ENCODE measurements at regions not wholly inside any gene's neighbourhood (a gene's known extent, or its start where the extent isn't known, plus 50 kb on each side); places are given as distances from the start of the nearest gene placed in this dataset.
"Not testable (repeated sequence)": the region's sequence is repeated elsewhere in the genome, so short reads cannot be mapped to it uniquely, and the experiment has no call there.

- DNase-seq, result no peak
Observed at GRCh38 chr18:71471963-71472725, 1072.0 kb downstream of the CBLN2 start.

DNA sequence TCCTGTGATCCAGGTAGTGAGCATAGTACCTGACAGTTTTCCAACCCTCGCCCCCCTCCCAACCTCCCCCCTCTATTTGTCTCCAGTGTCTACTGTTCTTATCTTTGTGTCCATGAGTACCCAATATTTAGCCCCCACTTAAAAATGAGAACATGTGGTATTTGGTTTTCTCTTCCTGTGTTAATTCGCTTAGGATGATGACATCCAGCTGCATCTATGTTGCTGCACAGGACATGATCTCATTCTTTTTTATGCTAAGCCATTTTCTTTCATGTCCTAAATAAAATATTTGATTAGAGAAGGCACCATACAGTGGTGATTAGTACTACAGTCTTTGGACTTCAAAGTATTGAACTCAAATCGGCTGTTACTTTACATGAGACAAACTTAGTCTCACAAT lies 1087.9 kb downstream of the CBLN2 start:
- DNase-seq, result no peak

- peak; percentile 46 to 98 (median 84) for DNase-seq
Observed at GRCh38 chr18:71450257-71450656, 1093.9 kb downstream of the CBLN2 start.

- no peak for DNase-seq
Observed at GRCh38 chr18:71443706-71444480, 1100.2 kb downstream of the CBLN2 start.

- DNase-seq, result peak in 2 of 3 experiments; percentile 52 to 88
Observed at GRCh38 chr18:71442731-71443141, 1101.4 kb downstream of the CBLN2 start.

DNA sequence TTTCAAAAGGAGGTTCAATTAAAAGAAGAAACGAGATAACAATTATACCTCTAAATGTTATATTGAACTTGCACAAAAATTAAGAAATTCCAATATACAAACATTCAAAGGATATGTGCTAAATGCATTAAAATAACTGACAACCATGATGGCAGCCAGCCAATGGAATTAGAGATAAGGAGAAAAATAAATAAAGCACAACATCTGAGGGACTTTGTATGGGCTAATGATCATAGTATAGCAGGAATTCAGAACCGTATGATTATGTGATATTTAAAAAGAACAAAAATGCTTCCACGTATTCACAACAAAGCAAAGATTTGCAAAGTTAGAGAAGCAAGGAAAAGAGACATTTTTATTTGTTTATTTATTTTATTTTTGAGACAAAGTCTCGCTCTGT lies 1103.0 kb downstream of the CBLN2 start:
- no peak for DNase-seq

GRCh38 chr18:71437511-71437910 lies 1106.6 kb downstream of the CBLN2 start:
- DNase-seq, result no peak

GRCh38 chr18:71433373-71433772 lies 1110.8 kb downstream of the CBLN2 start:
- peak in 1 of 3 experiments; percentile 6 for DNase-seq

- DNase-seq, result no peak
Observed at GRCh38 chr18:71431689-71432088, 1112.5 kb downstream of the CBLN2 start.

- DNase-seq, result no peak
Observed at GRCh38 chr18:71431171-71431570, 1113.0 kb downstream of the CBLN2 start.

DNA sequence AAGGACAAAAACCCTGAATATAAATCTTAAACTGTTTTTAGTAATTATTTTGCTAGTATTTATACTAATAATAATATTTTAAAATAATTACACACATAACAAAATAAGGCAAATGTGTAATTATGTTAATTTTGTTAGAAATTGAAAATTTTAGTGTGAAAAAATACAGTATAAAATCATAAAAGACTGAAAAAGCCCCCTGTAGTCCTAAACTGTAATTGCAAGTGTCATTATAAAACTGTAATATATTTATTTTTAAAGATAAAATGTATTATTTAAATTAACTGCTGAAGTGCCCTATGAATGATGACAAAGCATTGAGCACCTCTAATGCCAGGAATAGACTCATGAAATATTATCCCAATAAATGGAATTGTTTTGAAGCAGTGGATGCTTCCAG lies 1117.7 kb downstream of the CBLN2 start:
- DNase-seq, result no peak

- peak in 2 of 3 experiments; percentile 21 to 67 for DNase-seq
Observed at GRCh38 chr18:71405169-71405809, 1116.4 kb downstream of the SOCS6 start.

DNA sequence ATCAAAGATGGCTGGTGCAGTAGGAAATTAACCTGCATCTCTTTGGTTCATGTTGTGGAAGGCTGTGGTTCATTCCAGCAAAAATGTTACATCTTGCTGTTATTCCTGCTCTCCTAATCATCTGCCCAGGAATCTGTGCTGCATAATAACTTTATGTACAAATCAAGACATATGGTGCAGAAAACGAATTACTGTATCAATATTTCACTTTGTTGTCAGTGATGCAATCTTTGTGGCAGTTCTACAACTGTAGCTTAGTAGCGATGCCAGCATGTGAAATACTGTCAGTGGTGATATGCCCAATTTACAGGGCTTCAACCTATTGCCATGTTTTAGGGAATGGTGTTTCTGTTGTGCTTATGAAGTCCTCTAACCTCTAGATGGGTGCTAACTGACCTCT lies 1114.7 kb downstream of the SOCS6 start:
- no peak for DNase-seq

DNA sequence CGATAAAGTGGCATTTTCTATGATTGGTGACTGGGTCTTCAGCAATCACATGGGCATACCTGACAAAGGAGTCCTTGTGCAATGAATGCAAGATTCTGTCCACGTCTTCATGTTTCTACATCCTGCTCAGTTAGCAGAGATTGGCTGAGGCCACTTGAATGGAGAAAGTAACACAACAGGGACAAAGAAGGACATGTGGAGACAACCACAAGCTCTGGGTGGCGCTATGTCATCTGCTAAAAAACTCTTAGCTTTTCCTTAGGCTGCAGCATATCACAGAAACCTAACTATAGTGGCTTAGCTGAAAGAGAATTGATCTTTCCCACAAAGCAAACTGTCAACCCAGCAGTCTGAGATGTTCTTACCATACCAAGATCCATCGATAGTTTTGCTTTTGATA lies 1109.7 kb downstream of the SOCS6 start:
- peak; percentile 46 to 75 (median 60) for DNase-seq

DNA sequence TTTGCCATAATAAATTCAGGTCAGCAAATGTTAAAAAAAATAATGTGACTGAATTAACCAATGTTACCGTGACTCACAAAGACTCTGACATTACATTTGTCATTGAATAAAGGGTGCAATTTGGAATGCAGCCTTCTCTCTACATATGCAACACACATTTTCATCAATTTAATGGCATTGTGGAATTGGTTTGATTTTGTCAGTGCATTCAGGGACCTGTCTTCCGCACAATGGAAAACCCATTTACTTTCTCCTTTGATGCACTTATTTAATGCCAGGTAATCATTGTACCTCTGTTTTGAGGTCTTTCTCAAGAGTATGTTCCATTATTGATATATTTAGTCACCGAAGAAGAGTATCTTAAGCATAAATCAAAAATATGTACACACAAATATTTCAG lies 1099.3 kb downstream of the SOCS6 start:
- DNase-seq, result no peak

DNA sequence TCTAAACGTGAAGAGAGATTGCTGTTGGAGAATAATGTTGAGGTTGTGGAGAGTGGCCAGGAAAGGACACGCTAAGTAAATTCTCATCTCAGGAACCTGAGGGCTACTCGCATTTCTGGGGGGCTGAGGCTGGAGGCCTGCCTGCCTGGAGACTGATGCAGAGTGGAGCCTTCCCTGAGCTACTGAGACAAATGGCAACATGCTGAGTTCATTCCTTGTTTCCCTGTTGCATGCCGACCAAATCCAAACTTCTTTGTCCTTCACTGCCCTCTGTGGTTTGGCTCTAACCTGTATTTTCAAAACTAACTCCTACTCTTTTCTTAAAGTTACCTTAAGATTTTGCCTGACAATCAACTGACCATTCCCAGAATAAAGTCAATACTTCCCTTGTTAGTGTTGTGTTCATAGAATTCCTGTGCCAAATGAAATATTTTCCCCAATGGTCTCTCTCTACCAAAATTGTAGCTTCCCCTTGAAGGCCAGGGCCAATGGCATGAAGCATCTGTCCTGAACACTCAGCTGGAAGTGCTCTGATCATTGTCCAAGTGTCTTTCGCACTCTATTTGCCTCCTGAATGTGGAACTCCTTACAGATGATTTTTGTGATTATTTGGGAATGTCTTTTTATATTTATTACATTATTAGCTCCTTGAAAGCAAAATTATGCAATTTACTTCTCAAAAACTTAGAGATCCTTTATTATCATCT lies 1085.6 kb downstream of the SOCS6 start:
- no peak for DNase-seq

GRCh38 chr18:71371951-71372605 lies 1083.2 kb downstream of the SOCS6 start:
- DNase-seq, result peak in 2 of 3 experiments; percentile 12 to 65

DNA sequence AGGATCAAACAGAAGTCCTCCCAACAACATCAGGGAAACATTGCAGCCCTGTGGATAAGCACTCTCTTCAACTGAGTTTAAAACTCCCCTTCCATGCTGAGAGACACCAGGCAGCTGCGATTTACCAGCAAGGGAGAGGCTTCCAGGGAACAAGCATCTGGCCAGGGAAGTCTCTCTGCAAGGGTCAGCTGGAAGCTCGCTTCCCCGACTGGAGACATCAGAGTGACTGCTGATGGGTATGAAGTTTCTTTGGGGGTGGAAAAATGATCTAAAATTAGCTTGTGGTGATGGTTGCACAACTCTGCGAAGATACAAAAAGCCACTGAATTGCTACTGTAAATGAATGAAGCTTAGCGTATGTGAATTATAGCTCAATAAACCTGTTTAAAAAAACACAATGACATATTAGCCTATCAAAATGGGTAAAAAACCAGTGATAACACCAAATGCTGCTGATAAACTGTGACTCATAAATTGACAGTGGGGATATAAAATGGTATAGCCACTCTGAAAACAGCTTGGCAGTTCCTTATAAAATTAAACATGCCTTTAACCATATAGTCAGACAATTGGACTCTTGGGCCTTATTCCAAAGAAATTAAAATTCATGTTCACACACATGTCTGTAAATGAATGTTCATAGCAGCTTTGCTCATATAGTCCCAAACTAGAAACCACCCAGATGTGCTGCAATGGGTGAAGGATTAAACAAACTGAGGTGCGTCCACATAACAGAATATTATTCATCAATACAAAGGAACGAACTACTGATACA lies 1082.0 kb downstream of the SOCS6 start:
- no peak for DNase-seq

- DNase-seq, result no peak
Observed at GRCh38 chr18:71370095-71370494, 1081.2 kb downstream of the SOCS6 start.

DNA sequence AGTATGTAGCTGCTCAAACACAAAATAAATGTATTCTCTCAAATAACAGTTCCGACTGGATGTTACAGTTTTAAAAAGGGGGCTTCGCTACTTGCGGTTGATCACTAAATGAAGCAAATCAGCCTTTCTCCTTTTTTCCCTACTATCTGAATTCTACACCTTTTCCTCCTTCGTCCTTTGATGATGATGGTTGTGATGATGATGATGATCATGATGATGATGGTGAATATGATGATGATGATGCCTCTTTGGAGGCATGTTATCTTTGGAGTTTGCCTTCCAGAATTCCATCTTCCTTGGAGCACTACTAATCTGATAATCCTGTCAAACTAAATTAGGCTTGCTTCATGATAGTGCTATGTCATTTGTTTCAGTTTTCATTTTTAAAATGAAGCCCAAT lies 1073.3 kb downstream of the SOCS6 start:
- no peak for DNase-seq

DNA sequence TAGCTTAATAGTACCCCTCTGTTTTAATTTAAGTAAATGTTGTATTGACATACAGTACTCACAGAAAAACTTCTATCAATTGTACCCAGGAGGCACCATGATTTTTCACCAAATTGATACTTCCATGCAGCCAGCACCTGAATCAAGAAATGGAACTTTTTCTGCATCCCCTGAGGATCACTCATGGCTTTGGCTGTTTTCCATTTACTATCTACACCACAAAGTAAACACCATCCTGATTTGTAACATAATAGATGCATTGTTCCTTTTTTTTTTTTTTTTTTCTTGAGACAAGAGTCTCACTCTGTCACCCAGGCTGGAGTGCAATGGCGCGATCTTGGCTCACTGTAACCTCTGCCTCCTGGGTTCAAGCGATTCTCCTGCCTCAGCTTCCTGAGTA lies 1066.8 kb downstream of the SOCS6 start:
- not testable (repeated sequence) for DNase-seq

DNA sequence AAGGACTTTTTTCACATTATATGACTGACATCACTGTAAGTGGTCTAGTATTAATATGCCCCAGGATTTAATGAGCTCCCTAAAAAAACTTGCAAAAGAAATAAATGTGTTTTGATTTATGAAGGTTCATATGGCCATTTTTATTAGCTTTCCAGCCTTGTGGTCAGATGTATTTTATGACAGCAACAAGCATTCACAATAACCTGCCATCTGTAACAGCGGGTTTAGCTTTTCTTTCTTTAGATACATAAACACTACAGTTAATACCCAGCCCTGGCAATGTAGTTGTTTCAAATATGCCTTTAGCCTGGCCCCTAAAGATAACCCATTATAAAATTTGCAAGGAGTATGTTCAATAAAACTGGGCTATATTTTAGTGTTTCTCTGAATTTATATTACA lies 1063.8 kb downstream of the SOCS6 start:
- DNase-seq, result peak in 1 of 3 experiments; percentile 75
